GM23338 (cell line): ENCODE measurements at regions not wholly inside any gene's neighbourhood (a gene's known extent, or its start where the extent isn't known, plus 50 kb on each side); places are given as distances from the start of the nearest gene placed in this dataset.

Experiments used
- ATAC-seq: fragments of 200-7000 bp; cut with Tn5 transposase; 3 replicates; pipeline ENCODE4 v1.9.1; 2020
- DNase-seq: peaks from one replicate; pipeline ENCODE4 v3.0.0-alpha.2; 2015; ENCODE audit warnings: low spot score
- H2AFZ ChIP-seq: fragments of 200-600 bp; sonication (generic); 2 replicates; pipeline ENCODE4 v1.8.0; 2016; ENCODE audit warnings: antibody characterized with exemption, mild to moderate bottlenecking, moderate library complexity
- H3F3A ChIP-seq: fragments of 200-600 bp; sonication (generic); replicated peaks from 2 replicates; pipeline ENCODE4 v1.8.0; 2017; ENCODE audit warnings: antibody characterized with exemption, mixed run types, low read depth
- H3K27ac ChIP-seq: fragments of 200-600 bp; sonication (generic); 2 replicates; pipeline ENCODE4 v1.6.1; 2016; ENCODE audit warnings: low read depth
- H3K27me3 ChIP-seq: fragments of 200-600 bp; sonication (generic); 2 replicates; pipeline ENCODE4 v1.8.0; 2016; ENCODE audit warnings: mild to moderate bottlenecking, mixed run types, moderate library complexity; ENCODE audit not compliant: insufficient read depth
- H3K36me3 ChIP-seq: fragments of 200-600 bp; sonication (generic); 2 replicates; pipeline ENCODE4 v1.8.0; 2016; ENCODE audit warnings: mild to moderate bottlenecking; ENCODE audit not compliant: insufficient read depth
- H3K4me1 ChIP-seq: fragments of 200-600 bp; sonication (generic); 2 replicates; pipeline ENCODE4 v1.8.0; 2016; ENCODE audit warnings: mild to moderate bottlenecking, moderate library complexity; ENCODE audit not compliant: insufficient read depth
- H3K4me2 ChIP-seq: fragments of 200-600 bp; sonication (generic); 2 replicates; pipeline ENCODE4 v1.7.1; 2017; ENCODE audit warnings: mixed run types
- H3K4me3 ChIP-seq: fragments of 200-600 bp; sonication (generic); 2 replicates; pipeline ENCODE4 v1.6.1; 2016; ENCODE audit warnings: mixed run types
- H3K79me2 ChIP-seq: fragments of 200-600 bp; sonication (generic); replicated peaks from 2 replicates; pipeline ENCODE4 v1.8.0; 2017; ENCODE audit warnings: mild to moderate bottlenecking; ENCODE audit not compliant: insufficient read depth
- H3K9me2 ChIP-seq: fragments of 200-600 bp; sonication (generic); 2 replicates; pipeline ENCODE4 v1.8.0; 2017; ENCODE audit not compliant: insufficient read depth
- H4K20me1 ChIP-seq: fragments of 200-600 bp; sonication (generic); replicated peaks from 2 replicates; pipeline ENCODE4 v1.8.0; 2017; ENCODE audit warnings: mild to moderate bottlenecking; ENCODE audit not compliant: insufficient read depth
- H3K27ac Mint-ChIP-seq: 2 replicates; pipeline ENCODE4 v1.8.0; 2020; ENCODE audit warnings: inconsistent platforms, mild to moderate bottlenecking, moderate library complexity, mixed read lengths
- H3K27me3 Mint-ChIP-seq: 3 replicates; pipeline ENCODE4 v1.8.0; 2022; ENCODE audit warnings: low read depth, mild to moderate bottlenecking, moderate library complexity, mixed read lengths, inconsistent platforms; ENCODE audit not compliant: insufficient read depth, poor library complexity
- H3K36me3 Mint-ChIP-seq: 3 replicates; pipeline ENCODE4 v1.8.0; 2021; ENCODE audit warnings: low read depth, mild to moderate bottlenecking, inconsistent platforms, moderate library complexity, mixed read lengths
- H3K4me1 Mint-ChIP-seq: 3 replicates; pipeline ENCODE4 v1.8.0; 2020; ENCODE audit warnings: mild to moderate bottlenecking, inconsistent platforms, mixed read lengths
- H3K4me3 Mint-ChIP-seq: 3 replicates; pipeline ENCODE4 v1.8.0; 2021; ENCODE audit warnings: moderate library complexity, mild to moderate bottlenecking, inconsistent platforms, mixed read lengths
- H3K9me3 Mint-ChIP-seq: 3 replicates; pipeline ENCODE4 v1.8.0; 2020; ENCODE audit warnings: moderate library complexity, mild to moderate bottlenecking, inconsistent platforms, mixed read lengths
- CREB1 ChIP-seq: fragments of 250-450 bp; sonication (Bioruptor Pico); IDR thresholded peaks from 2 replicates; pipeline ENCODE4 v1.5.0; 2020; ENCODE audit warnings: low read depth, mild to moderate bottlenecking, moderate library complexity
- EZH2 ChIP-seq: fragments of 200-600 bp; sonication (generic); IDR thresholded peaks from one replicate; pipeline ENCODE4 v1.8.0; 2017; ENCODE audit warnings: antibody characterized with exemption, mild to moderate bottlenecking, low read depth; ENCODE audit not compliant: unreplicated experiment
- EZH2phosphoT487 ChIP-seq: fragments of 200-600 bp; sonication (generic); IDR thresholded peaks from one replicate; pipeline ENCODE4 v1.8.1; 2018; ENCODE audit warnings: antibody characterized with exemption; ENCODE audit not compliant: unreplicated experiment
- JUNB ChIP-seq: IDR thresholded peaks from one replicate; pipeline ENCODE4 v1.6.1; 2016; ENCODE audit warnings: antibody characterized with exemption; ENCODE audit not compliant: unreplicated experiment
- NANOG ChIP-seq: IDR thresholded peaks from 2 replicates; pipeline ENCODE4 v1.6.1; 2016; ENCODE audit warnings: antibody characterized with exemption, borderline replicate concordance
- REST ChIP-seq: IDR thresholded peaks from one replicate; pipeline ENCODE4 v1.6.1; 2018; ENCODE audit warnings: antibody characterized with exemption; ENCODE audit not compliant: unreplicated experiment
- STAT1 ChIP-seq: IDR thresholded peaks from one replicate; pipeline ENCODE4 v1.6.1; 2016; ENCODE audit warnings: antibody characterized with exemption; ENCODE audit not compliant: unreplicated experiment
- ZNF114 ChIP-seq: fragments of 250-450 bp; sonication (Bioruptor Pico); IDR thresholded peaks from 2 replicates; pipeline ENCODE4 v1.5.0; 2020; ENCODE audit warnings: mild to moderate bottlenecking, moderate library complexity
- ZNF331 ChIP-seq: fragments of 250-450 bp; sonication (Bioruptor Pico); IDR thresholded peaks from 2 replicates; pipeline ENCODE4 v1.5.0; 2020; ENCODE audit warnings: low read depth, mild to moderate bottlenecking, moderate library complexity
- ZNF462 ChIP-seq: fragments of 250-450 bp; sonication (Bioruptor Pico); IDR thresholded peaks from 2 replicates; pipeline ENCODE4 v1.5.0; 2020; ENCODE audit warnings: mild to moderate bottlenecking, moderate library complexity

GRCh38 chr1:232890340-232890943 lies 60.0 kb upstream of the NTPCR start:
- ATAC-seq (no peak), DNase-seq (no peak)
- no peak overlapping the region for H3K4me3 ChIP-seq
- H3K27ac ChIP-seq, result no peak overlapping the region
- Mint-ChIP-seq H3K4me3 (no peak overlapping the region), H3K4me1 (no peaks in the 10 kb centered on the region; the same call in none of the 3 replicates), H3K27ac (no peak overlapping the region), H3K27me3 (peaks cover 1% of the 10 kb centered on the region), H3K36me3 (peaks cover 2% of the 10 kb centered on the region; the same call in 1 of the 3 replicates), H3K9me3 (peaks cover 10% of the 10 kb centered on the region; the same call in 2 of the 3 replicates)
- no peak overlapping the region for H2AFZ ChIP-seq
- no peaks in the 10 kb centered on the region for H4K20me1 ChIP-seq
- no peak for TF ChIP-seq CREB1 (CRISPR knock-in tag)
- no peaks in the 10 kb centered on the region for H3K79me2 ChIP-seq
- no peaks in the 10 kb centered on the region; the same call in 1 of the 2 replicates for H3K4me1 ChIP-seq
- H3K4me2 ChIP-seq, result no peak overlapping the region
- H3K27me3 ChIP-seq, result no peaks in the 10 kb centered on the region
- no peaks in the 10 kb centered on the region for H3K36me3 ChIP-seq
- H3F3A ChIP-seq, result no peaks in the 10 kb centered on the region
- H3K9me2 ChIP-seq, result peaks cover 7% of the 10 kb centered on the region; the same call in 1 of the 2 replicates

- H3K36me3 Mint-ChIP-seq, result peaks cover 2% of the 10 kb centered on the region; the same call in 1 of the 3 replicates
- Histone ChIP-seq H3K27ac (no peak overlapping the region), H3K79me2 (no peaks in the 10 kb centered on the region), H3K4me2 (no peak overlapping the region), H3K36me3 (no peaks in the 10 kb centered on the region), H3K9me2 (peaks cover 7% of the 10 kb centered on the region; the same call in 1 of the 2 replicates), H3K4me3 (no peak overlapping the region), H3F3A (no peaks in the 10 kb centered on the region), H3K4me1 (no peaks in the 10 kb centered on the region; the same call in 1 of the 2 replicates), H4K20me1 (no peaks in the 10 kb centered on the region), H3K27me3 (no peaks in the 10 kb centered on the region), H2AFZ (no peak overlapping the region)
- no peaks in the 10 kb centered on the region; the same call in none of the 3 replicates for H3K4me1 Mint-ChIP-seq
- no peak overlapping the region for H3K4me3 Mint-ChIP-seq
- H3K27me3 Mint-ChIP-seq, result peaks cover 1% of the 10 kb centered on the region
- no peak for TF ChIP-seq ZNF462 (CRISPR knock-in tag)
- no peak for TF ChIP-seq ZNF114 (CRISPR knock-in tag)
- no peak for TF ChIP-seq STAT1
- TF ChIP-seq ZNF331 (CRISPR knock-in tag), result no peak
- no peak for TF ChIP-seq JUNB
- TF ChIP-seq NANOG, result no peak
- TF ChIP-seq REST, result no peak
- TF ChIP-seq EZH2, result no peak
- no peak for TF ChIP-seq CREB1 (CRISPR knock-in tag)
- TF ChIP-seq EZH2phosphoT487, result no peak
- DNase-seq (no peak), ATAC-seq (no peak)
- no peak overlapping the region for H3K27ac Mint-ChIP-seq
- H3K9me3 Mint-ChIP-seq, result peaks cover 10% of the 10 kb centered on the region; the same call in 2 of the 3 replicates
Observed at GRCh38 chr1:232891071-232891470, 59.3 kb upstream of the NTPCR start.
